Kasumi-1 (cell line): ENCODE measurements at regions not wholly inside any gene's neighbourhood (a gene's known extent, or its start where the extent isn't known, plus 50 kb on each side); places are given as distances from the start of the nearest gene placed in this dataset.
A peak's percentile ranks its signal among the peaks of the same experiment; 100 is the strongest.
"Not testable (repeated sequence)": the region's sequence is repeated elsewhere in the genome, so short reads cannot be mapped to it uniquely, and the experiment has no call there.

Experiments
- DNase-seq, 2 experiments: peaks; one replicate each; lab custom pipeline; 2025; lab: John Stamatoyannopoulos, UW

DNA sequence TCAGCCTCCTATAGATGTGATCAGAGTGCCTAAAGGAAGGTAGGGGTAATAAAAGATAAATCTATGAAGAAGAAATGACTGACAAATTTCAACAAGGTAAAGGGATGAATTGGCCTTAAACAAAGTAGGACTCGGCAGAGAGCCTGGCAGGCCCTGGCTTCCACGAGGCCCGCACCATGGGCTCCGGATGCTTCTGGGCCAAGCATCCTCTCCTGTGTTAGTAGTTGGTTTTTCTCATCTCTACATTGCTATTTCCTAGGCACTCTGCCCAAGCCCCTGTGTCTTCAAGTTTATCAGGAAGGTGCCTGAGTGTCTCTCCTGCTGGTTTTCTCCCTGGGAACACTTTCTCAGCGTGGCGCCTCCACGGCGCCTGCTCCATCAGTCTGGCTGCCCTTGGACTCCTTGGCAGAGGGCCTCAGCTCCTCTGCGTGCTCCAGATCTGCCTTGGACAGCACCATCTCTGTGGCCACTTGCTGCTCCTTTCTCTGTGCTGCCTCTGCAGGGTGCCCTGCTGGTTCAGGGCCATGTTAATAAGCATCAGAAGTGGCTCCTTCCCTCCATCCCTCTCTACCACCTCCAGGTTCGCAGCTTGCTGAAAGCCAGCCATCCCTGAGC is 413.3 kb upstream of the DPP6 start:
- no peak for DNase-seq

- DNase-seq = no peak
Measured at GRCh38 chr7:153640586-153640985, 411.6 kb upstream of the DPP6 start.

GRCh38 chr7:153641199-153641598 is 411.0 kb upstream of the DPP6 start:
- DNase-seq = no peak

DNA sequence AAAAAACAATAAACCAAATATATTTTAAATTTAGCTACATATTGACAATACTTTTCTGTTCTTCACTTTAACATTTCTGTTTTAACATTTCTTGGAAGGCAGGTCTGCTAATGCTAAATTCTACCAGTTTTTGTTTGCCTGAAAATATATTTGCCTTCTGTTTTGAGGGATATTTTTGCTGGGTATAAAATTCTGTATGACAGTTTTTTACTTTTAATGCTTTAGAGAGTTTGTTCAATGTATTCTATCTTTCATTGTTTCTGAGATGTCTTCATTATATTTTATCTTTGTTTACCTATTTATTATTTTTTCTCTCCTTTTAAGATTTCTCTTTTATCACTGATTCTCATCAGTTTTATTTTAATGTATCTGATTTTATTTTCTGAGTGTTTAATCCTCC is 409.2 kb upstream of the DPP6 start:
- DNase-seq = no peak

- DNase-seq = no peak
Measured at GRCh38 chr7:153657182-153657800, 394.9 kb upstream of the DPP6 start.

- no peak for DNase-seq
Measured at GRCh38 chr7:153675131-153675530, 377.1 kb upstream of the DPP6 start.

DNA sequence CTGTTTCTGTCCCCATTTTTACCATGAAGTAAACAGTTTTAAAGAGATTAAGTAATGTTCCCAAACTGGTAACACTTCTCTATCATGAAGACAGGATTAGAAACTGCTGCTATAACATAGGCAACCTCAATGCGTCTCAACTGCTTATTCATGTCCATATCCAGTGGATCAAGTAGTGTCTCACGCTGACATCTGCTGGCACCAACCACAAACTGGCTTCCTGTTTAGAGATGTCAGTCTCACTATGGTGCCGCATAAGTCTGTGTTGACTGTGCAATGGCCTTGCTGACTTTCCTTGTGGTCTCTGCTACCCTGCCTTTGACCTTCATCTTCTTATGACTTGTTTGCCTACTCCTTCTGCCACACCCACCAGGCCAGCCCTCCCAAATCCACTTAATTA is 369.6 kb upstream of the DPP6 start:
- no peak for DNase-seq

DNA sequence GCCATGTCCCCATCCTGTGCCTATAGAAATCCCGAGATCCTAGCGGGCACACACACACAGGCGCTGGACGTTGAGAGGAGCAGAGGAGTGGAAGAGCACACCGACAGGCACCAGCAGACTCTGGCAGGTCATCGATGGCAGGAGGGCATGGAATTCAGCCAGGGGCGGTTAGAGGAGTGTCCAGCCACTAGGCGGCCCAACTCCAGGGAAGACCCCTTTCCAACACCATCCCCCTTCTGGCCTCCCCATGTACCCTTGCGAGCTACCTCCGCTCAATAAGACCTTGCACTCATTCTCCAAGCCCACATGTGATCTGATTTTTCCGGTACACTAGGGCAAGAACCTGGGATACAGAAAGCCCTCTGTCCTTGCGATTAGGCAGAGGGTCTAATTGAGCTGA is 356.0 kb upstream of the DPP6 start:
- no peak for DNase-seq

- DNase-seq = no peak
Measured at GRCh38 chr7:153698046-153698445, 354.2 kb upstream of the DPP6 start.

GRCh38 chr7:153701678-153702077 is 350.5 kb upstream of the DPP6 start:
- no peak for DNase-seq

DNA sequence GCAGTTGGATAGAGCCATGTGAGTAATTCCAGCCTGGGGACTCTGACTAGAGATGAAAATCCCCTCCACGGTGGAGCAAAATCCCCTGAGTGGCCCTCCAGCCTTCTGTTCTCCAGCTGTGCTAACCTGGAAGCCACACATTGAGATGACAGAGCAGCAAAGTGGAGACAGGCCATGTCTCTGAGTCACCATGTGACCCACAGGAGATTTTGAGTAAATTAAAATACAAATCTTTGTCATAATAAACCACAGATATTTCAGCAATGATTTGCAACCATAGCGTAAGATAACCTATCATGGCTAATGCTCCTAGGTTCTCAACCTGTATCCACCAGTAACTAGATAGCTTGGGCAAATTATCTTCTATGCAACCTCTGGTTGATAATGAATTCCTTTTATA is 328.3 kb upstream of the DPP6 start:
- DNase-seq = not testable (repeated sequence)

DNA sequence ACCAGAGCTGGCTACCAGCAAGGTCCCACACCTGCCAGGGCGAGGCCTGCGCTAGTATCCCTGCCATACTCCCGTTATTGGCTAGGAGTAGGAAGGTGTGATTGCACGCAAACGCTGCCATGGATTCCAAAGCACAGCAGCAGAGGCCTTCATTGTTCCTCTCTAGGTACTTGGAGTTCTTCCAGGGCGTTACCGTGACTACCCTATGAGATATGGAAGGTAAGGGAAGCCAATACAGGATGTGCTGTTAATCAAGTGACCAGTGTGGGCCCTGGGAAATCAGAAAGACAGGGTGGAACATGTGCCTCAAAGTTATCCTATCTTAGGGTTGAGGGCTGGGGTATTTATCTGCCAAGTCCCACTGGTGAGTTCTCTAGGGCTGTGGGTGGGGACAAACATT is 320.7 kb upstream of the DPP6 start:
- not testable (repeated sequence) for DNase-seq

GRCh38 chr7:153743434-153743833 is 308.8 kb upstream of the DPP6 start:
- not testable (repeated sequence) for DNase-seq

- not testable (repeated sequence) for DNase-seq
Measured at GRCh38 chr7:153747969-153748368, 304.2 kb upstream of the DPP6 start.

DNA sequence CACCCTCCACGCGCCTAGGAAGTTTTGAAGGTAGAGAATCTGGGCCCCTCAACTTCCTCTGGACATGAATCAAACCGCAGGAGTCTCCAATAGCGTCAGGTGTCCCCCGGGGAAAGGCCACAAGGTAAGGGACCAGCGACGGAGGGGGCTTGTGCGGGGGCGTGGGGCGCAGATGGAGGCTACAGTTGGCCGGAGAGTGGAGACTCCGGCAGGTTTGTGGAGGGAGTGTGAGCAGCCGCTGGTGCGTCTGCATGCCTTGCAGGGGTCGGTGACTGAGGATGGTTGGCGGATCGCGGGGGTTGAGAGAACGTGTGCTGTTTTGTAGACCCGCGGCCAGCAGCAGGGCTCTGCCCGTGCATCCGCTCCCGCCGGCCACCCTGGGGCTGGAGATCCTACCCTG is 303.3 kb upstream of the DPP6 start:
- not testable (repeated sequence) for DNase-seq

GRCh38 chr7:153765869-153766268 is 286.3 kb upstream of the DPP6 start:
- not testable (repeated sequence) for DNase-seq

GRCh38 chr7:153766926-153767325 is 285.3 kb upstream of the DPP6 start:
- DNase-seq = not testable (repeated sequence)

DNA sequence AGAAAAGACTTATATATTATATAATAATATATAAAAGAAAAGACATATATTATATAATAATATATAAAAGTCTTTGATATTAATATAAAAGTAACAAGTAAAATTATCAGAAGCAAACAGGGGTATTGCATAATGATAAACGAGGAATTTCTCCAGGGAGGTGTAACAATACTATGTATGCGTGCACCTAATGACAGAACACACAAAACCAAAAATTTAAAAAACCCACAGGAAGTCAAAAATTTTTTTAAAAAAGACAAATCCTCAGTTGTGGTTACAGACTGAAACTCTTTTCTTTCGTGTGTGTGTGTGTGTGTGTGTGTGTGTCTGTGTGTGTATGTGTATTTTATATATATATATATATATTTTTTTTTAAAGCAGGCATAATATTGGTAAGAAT is 279.2 kb upstream of the DPP6 start:
- no peak for DNase-seq

GRCh38 chr7:153776940-153777339 is 275.3 kb upstream of the DPP6 start:
- DNase-seq = not testable (repeated sequence)

- DNase-seq = not testable (repeated sequence)
Measured at GRCh38 chr7:153797363-153797762, 254.8 kb upstream of the DPP6 start.

GRCh38 chr7:153808117-153808516 is 244.1 kb upstream of the DPP6 start:
- no peak for DNase-seq

DNA sequence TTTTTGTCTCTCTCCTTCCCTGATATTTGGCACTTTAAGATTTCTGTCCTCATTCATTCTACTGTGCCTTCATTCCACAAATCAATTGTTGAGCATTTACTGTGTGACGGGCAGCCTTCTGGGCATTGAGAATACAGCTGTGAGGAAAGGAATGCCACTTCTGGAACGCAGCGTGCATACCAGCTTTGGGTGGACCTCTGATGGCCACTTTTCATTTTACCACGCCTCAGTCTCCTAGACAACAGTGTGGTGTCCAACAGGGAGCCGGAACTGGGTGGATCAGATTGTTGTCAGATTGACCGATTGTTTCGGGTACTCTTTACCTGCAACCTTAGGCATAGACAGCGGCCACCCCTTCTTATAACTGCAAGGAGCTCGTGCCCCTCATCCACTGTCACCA is 222.7 kb upstream of the DPP6 start:
- no peak for DNase-seq

DNA sequence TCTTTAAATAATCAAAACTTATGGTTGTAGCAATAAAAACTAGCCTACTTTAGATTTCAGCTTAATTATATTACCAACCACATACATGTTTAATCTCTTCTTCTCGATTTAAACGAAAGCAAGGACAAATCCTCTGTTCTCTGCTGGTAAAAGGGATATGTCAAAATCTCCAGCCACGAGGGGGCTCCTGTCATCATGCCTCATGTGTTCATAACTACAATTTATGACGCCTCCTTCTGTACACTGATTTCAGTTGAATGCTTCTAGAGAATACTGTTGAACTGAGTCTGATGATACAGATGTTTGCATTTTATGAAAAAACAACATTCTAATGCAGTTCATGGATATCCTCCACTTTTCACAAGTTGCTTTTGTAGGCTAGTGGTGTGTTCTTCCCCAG is 220.0 kb upstream of the DPP6 start:
- DNase-seq = no peak

- DNase-seq = peak; percentile 2 to 5
Measured at GRCh38 chr7:153835103-153835502, 217.1 kb upstream of the DPP6 start.
